ENCODE measurements at regions not wholly inside any gene's neighbourhood (a gene's known extent, or its start where the extent isn't known, plus 50 kb on each side); places are given as distances from the start of the nearest gene placed in this dataset.

GRCh38 chr2:215695861-215696260 is 260.0 kb upstream of the FN1 start:
- Histone ChIP-seq H3K4me1 (ENCODE audit: insufficient read depth, low read length, severe bottlenecking) (no peaks in the 10 kb centered on the region), H3F3A (ENCODE audit: insufficient read depth, low read length) (no peaks in the 10 kb centered on the region)

GRCh38 chr2:215693999-215694580 is 258.2 kb upstream of the FN1 start:
- Histone ChIP-seq H3K9ac (ENCODE audit: low read length) (no peak overlapping the region), H3K4me1 (ENCODE audit: insufficient read depth, low read length, severe bottlenecking) (no peaks in the 10 kb centered on the region), H2AFZ (ENCODE audit: low read length) (no peak overlapping the region), H3F3A (ENCODE audit: insufficient read depth, low read length) (no peaks in the 10 kb centered on the region), H3K27ac (ENCODE audit: low read depth, low read length, poor library complexity, severe bottlenecking) (no peak overlapping the region), H3K27me3 (ENCODE audit: insufficient read depth, low read length) (no peaks in the 10 kb centered on the region), H3K4me2 (ENCODE audit: low read length) (no peak overlapping the region), H3K9me3 (ENCODE audit: low read length) (no peaks in the 10 kb centered on the region), H3K9me2 (ENCODE audit: low read depth, low read length) (no peaks in the 10 kb centered on the region), H3K79me2 (ENCODE audit: insufficient read depth, low read length) (no peaks in the 10 kb centered on the region), H4K20me1 (ENCODE audit: insufficient read depth, low read length) (no peaks in the 10 kb centered on the region), H3K36me3 (ENCODE audit: insufficient read depth, low read length) (no peaks in the 10 kb centered on the region), H3K4me3 (ENCODE audit: low read depth, low read length, poor library complexity, severe bottlenecking) (no peak overlapping the region)
- TF ChIP-seq CTCF (IDR thresholded peaks at IDR 0.05; ENCODE audit: low read length) (no peak), EZH2 (IDR thresholded peaks at IDR 0.05; ENCODE audit: borderline replicate concordance, low read length) (no peak)

More at GRCh38 chr2:215695861-215696260, 260.0 kb upstream of the FN1 start:
- Histone ChIP-seq H3K27me3 (ENCODE audit: insufficient read depth, low read length) (no peaks in the 10 kb centered on the region), H3K9ac (ENCODE audit: low read length) (no peak overlapping the region), H3K9me2 (ENCODE audit: low read depth, low read length) (no peaks in the 10 kb centered on the region), H3K79me2 (ENCODE audit: insufficient read depth, low read length) (no peaks in the 10 kb centered on the region), H2AFZ (ENCODE audit: low read length) (no peak overlapping the region), H4K20me1 (ENCODE audit: insufficient read depth, low read length) (no peaks in the 10 kb centered on the region), H3K36me3 (ENCODE audit: insufficient read depth, low read length) (no peaks in the 10 kb centered on the region), H3K4me3 (ENCODE audit: low read depth, low read length, poor library complexity, severe bottlenecking) (no peak overlapping the region), H3K9me3 (ENCODE audit: low read length) (no peaks in the 10 kb centered on the region), H3K27ac (ENCODE audit: low read depth, low read length, poor library complexity, severe bottlenecking) (no peak overlapping the region), H3K4me2 (ENCODE audit: low read length) (no peak overlapping the region)
- no peak for TF ChIP-seq EZH2 (IDR thresholded peaks at IDR 0.05; ENCODE audit: borderline replicate concordance, low read length)
- TF ChIP-seq CTCF (IDR thresholded peaks at IDR 0.05; ENCODE audit: low read length): no peak

GRCh38 chr2:215693193-215693998 is 257.5 kb upstream of the FN1 start:
- Histone ChIP-seq H3K4me2 (ENCODE audit: low read length) (no peak overlapping the region), H3K27me3 (ENCODE audit: insufficient read depth, low read length) (no peaks in the 10 kb centered on the region), H3K9me3 (ENCODE audit: low read length) (no peaks in the 10 kb centered on the region), H3K4me3 (ENCODE audit: low read depth, low read length, poor library complexity, severe bottlenecking) (no peak overlapping the region), H3F3A (ENCODE audit: insufficient read depth, low read length) (no peaks in the 10 kb centered on the region), H3K79me2 (ENCODE audit: insufficient read depth, low read length) (no peaks in the 10 kb centered on the region), H3K36me3 (ENCODE audit: insufficient read depth, low read length) (no peaks in the 10 kb centered on the region), H3K9me2 (ENCODE audit: low read depth, low read length) (no peaks in the 10 kb centered on the region), H3K27ac (ENCODE audit: low read depth, low read length, poor library complexity, severe bottlenecking) (no peak overlapping the region), H3K4me1 (ENCODE audit: insufficient read depth, low read length, severe bottlenecking) (no peaks in the 10 kb centered on the region), H4K20me1 (ENCODE audit: insufficient read depth, low read length) (no peaks in the 10 kb centered on the region), H3K9ac (ENCODE audit: low read length) (no peak overlapping the region), H2AFZ (ENCODE audit: low read length) (no peak overlapping the region)
- no peak for TF ChIP-seq EZH2 (IDR thresholded peaks at IDR 0.05; ENCODE audit: borderline replicate concordance, low read length)
- no peak for TF ChIP-seq CTCF (IDR thresholded peaks at IDR 0.05; ENCODE audit: low read length)
